ENCODE measurements at regions not wholly inside any gene's neighbourhood (a gene's known extent, or its start where the extent isn't known, plus 50 kb on each side); places are given as distances from the start of the nearest gene placed in this dataset.

GRCh38 chr5:4704951-4705350, 435.2 kb upstream of the ADAMTS16 start:
- H3K9me3 ChIP-seq (ENCODE audit: control insufficient read depth in 2 of 2, insufficient read depth in 1 of 2, low read depth in 1 of 2, low read length in 1 of 2) = peaks cover 0 to 3% of the 10 kb centered on the region in 2 donors
- H3K27me3 ChIP-seq (ENCODE audit: control insufficient read depth in 3 of 3, insufficient read depth in 3 of 3, low read length in 3 of 3) = no peaks in the 10 kb centered on the region
- H3K4me1 ChIP-seq (ENCODE audit: control insufficient read depth in 3 of 3, insufficient read depth in 2 of 3, low read depth in 1 of 3, low read length in 2 of 3) = no peaks in the 10 kb centered on the region
- no peak overlapping the region for H3K27ac ChIP-seq (ENCODE audit: low read depth in 1 of 3, low read length in 2 of 3)
- FAIRE-seq = no peak
- H3K4me3 ChIP-seq (ENCODE audit: low read depth in 1 of 3, low read length in 3 of 3) = no peak overlapping the region
- WGBS, 3 donors = 76 to 91% (median 78%) methylated on average over 3 of the region's 3 CpGs
- DNase-seq = no peak
- H3K36me3 ChIP-seq (ENCODE audit: control insufficient read depth in 3 of 3, insufficient read depth in 2 of 3, low read depth in 1 of 3, low read length in 3 of 3) = no peaks in the 10 kb centered on the region

DNA sequence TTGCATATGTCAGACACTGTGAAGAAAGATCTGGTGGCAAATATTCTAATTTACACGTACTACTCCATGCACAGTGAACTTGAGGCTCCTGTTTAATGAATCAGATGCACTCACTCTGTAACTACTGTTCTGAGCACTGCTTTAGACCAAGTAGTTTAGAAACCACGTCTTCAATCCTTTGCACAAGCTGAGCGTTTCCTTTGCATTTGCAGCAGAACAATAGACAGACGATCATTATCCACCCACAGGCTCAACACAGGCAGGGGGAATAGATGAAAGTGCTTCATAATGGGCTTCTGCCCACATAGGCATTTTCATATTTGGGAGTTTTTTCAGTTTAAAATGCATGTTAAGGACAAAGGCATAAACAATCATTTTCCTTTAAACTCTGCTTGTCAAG, 423.3 kb upstream of the ADAMTS16 start:
- Histone ChIP-seq H3K27ac (ENCODE audit: low read depth in 1 of 3, low read length in 2 of 3) (no peak overlapping the region), H3K9me3 (ENCODE audit: control insufficient read depth in 2 of 2, insufficient read depth in 1 of 2, low read depth in 1 of 2, low read length in 1 of 2) (no peaks in the 10 kb centered on the region), H3K36me3 (ENCODE audit: control insufficient read depth in 3 of 3, insufficient read depth in 2 of 3, low read depth in 1 of 3, low read length in 3 of 3) (no peaks in the 10 kb centered on the region), H3K4me1 (ENCODE audit: control insufficient read depth in 3 of 3, insufficient read depth in 2 of 3, low read depth in 1 of 3, low read length in 2 of 3) (no peaks in the 10 kb centered on the region), H3K27me3 (ENCODE audit: control insufficient read depth in 3 of 3, insufficient read depth in 3 of 3, low read length in 3 of 3) (no peaks in the 10 kb centered on the region), H3K4me3 (ENCODE audit: low read depth in 1 of 3, low read length in 3 of 3) (no peak overlapping the region)
- no peak for FAIRE-seq
- no peak for DNase-seq
- WGBS, 3 donors = 31 to 42% (median 32%) methylated on average over 4 of the region's 4 CpGs

DNA sequence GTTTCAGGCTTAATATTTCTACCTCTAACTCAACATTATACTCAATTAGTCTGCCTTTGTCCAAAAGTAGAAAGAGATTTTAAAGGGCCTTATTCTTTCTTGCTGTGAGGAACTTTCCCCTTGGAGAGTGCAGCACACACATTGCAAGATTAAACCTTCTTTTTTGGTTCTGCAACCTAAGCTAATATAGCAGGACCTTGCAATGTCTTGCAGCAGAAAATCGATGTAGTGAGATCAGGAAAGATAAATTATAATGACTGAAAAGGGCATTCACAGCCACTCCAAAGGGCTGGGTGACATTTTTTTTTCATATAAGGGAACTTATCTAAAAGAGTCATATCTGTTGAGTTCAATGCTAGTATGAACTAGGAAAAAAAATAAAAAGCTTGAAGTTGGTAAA, 422.7 kb upstream of the ADAMTS16 start:
- Histone ChIP-seq H3K4me3 (ENCODE audit: low read depth in 1 of 3, low read length in 3 of 3) (no peak overlapping the region), H3K36me3 (ENCODE audit: control insufficient read depth in 3 of 3, insufficient read depth in 2 of 3, low read depth in 1 of 3, low read length in 3 of 3) (no peaks in the 10 kb centered on the region), H3K4me1 (ENCODE audit: control insufficient read depth in 3 of 3, insufficient read depth in 2 of 3, low read depth in 1 of 3, low read length in 2 of 3) (no peaks in the 10 kb centered on the region), H3K27ac (ENCODE audit: low read depth in 1 of 3, low read length in 2 of 3) (no peak overlapping the region), H3K9me3 (ENCODE audit: control insufficient read depth in 2 of 2, insufficient read depth in 1 of 2, low read depth in 1 of 2, low read length in 1 of 2) (no peaks in the 10 kb centered on the region), H3K27me3 (ENCODE audit: control insufficient read depth in 3 of 3, insufficient read depth in 3 of 3, low read length in 3 of 3) (no peaks in the 10 kb centered on the region)
- DNase-seq (no peak), FAIRE-seq (no peak)
- 32 to 37% (median 36%) methylated on average over 1 of the region's 1 CpG for WGBS, 3 donors

DNA sequence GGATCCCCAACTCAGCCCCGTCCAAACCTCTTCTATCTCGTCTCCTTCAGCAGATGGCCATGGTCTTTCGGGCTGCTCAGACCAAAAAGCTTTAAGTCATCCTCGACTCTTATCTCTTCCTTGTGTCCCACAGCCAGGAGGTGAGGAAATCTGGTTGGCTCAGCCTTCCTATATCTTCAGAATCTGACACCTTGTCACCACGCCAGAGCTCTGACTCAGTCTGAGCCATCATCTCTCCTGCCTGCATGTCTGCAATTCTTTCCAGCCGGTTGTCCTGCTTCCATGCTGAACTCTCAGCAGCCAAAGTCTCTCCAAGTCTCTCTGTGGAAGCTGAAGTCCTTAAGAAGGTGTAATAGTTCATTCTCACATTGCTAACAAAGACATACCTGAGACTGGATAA, 419.3 kb upstream of the ADAMTS16 start:
- no peak for FAIRE-seq
- Histone ChIP-seq H3K9me3 (ENCODE audit: control insufficient read depth in 2 of 2, insufficient read depth in 1 of 2, low read depth in 1 of 2, low read length in 1 of 2) (no peaks in the 10 kb centered on the region), H3K36me3 (ENCODE audit: control insufficient read depth in 3 of 3, insufficient read depth in 2 of 3, low read depth in 1 of 3, low read length in 3 of 3) (no peaks in the 10 kb centered on the region), H3K27ac (ENCODE audit: low read depth in 1 of 3, low read length in 2 of 3) (no peak overlapping the region), H3K27me3 (ENCODE audit: control insufficient read depth in 3 of 3, insufficient read depth in 3 of 3, low read length in 3 of 3) (no peaks in the 10 kb centered on the region), H3K4me1 (ENCODE audit: control insufficient read depth in 3 of 3, insufficient read depth in 2 of 3, low read depth in 1 of 3, low read length in 2 of 3) (no peaks in the 10 kb centered on the region), H3K4me3 (ENCODE audit: low read depth in 1 of 3, low read length in 3 of 3) (no peak overlapping the region)
- no peak for DNase-seq
- WGBS, 3 donors = 66 to 71% (median 70%) methylated on average over 6 of the region's 6 CpGs

GRCh38 chr5:4722886-4723285, 417.2 kb upstream of the ADAMTS16 start:
- no peaks in the 10 kb centered on the region for H3K9me3 ChIP-seq (ENCODE audit: control insufficient read depth in 2 of 2, insufficient read depth in 1 of 2, low read depth in 1 of 2, low read length in 1 of 2)
- no peaks in the 10 kb centered on the region for H3K36me3 ChIP-seq (ENCODE audit: control insufficient read depth in 3 of 3, insufficient read depth in 2 of 3, low read depth in 1 of 3, low read length in 3 of 3)
- 57 to 74% (median 66%) methylated on average over 2 of the region's 2 CpGs for WGBS, 3 donors
- FAIRE-seq (no peak), DNase-seq (no peak)
- H3K4me3 ChIP-seq (ENCODE audit: low read depth in 1 of 3, low read length in 3 of 3) = no peak overlapping the region
- no peaks in the 10 kb centered on the region for H3K4me1 ChIP-seq (ENCODE audit: control insufficient read depth in 3 of 3, insufficient read depth in 2 of 3, low read depth in 1 of 3, low read length in 2 of 3)
- no peaks in the 10 kb centered on the region for H3K27me3 ChIP-seq (ENCODE audit: control insufficient read depth in 3 of 3, insufficient read depth in 3 of 3, low read length in 3 of 3)
- H3K27ac ChIP-seq (ENCODE audit: low read depth in 1 of 3, low read length in 2 of 3) = no peak overlapping the region

- no peak for FAIRE-seq
- H3K9me3 ChIP-seq (ENCODE audit: control insufficient read depth in 2 of 2, insufficient read depth in 1 of 2, low read depth in 1 of 2, low read length in 1 of 2) = no peaks in the 10 kb centered on the region
- WGBS, 3 donors = 82 to 89% (median 85%) methylated on average over 4 of the region's 4 CpGs
- no peak for DNase-seq
- H3K4me3 ChIP-seq (ENCODE audit: low read depth in 1 of 3, low read length in 3 of 3) = no peak overlapping the region
- H3K36me3 ChIP-seq (ENCODE audit: control insufficient read depth in 3 of 3, insufficient read depth in 2 of 3, low read depth in 1 of 3, low read length in 3 of 3) = no peaks in the 10 kb centered on the region
- H3K27me3 ChIP-seq (ENCODE audit: control insufficient read depth in 3 of 3, insufficient read depth in 3 of 3, low read length in 3 of 3) = no peaks in the 10 kb centered on the region
- H3K4me1 ChIP-seq (ENCODE audit: control insufficient read depth in 3 of 3, insufficient read depth in 2 of 3, low read depth in 1 of 3, low read length in 2 of 3) = no peaks in the 10 kb centered on the region
- no peak overlapping the region for H3K27ac ChIP-seq (ENCODE audit: low read depth in 1 of 3, low read length in 2 of 3)
Observed at GRCh38 chr5:4725594-4725993, 414.5 kb upstream of the ADAMTS16 start.

DNA sequence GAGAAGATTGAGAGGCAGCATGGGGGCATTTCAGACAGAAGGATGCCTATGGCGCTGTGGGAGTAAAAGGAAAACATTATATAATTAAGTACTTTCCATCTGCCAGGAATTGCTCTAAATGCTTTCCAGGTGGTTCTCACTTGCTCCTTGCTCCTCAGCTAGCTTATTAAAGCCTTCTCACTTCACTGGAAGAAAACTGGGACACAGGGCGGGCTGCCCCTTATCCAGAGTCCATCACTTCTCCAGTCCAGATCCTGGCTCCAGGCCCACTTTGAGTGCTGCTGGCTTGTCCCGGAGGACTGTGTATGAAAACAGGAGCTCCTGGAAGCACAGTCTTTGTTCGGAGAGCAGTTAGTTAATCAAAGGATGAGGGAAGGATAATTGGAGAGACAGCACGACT, 409.9 kb upstream of the ADAMTS16 start:
- Histone ChIP-seq H3K4me1 (ENCODE audit: control insufficient read depth in 3 of 3, insufficient read depth in 2 of 3, low read depth in 1 of 3, low read length in 2 of 3) (no peaks in the 10 kb centered on the region), H3K27me3 (ENCODE audit: control insufficient read depth in 3 of 3, insufficient read depth in 3 of 3, low read length in 3 of 3) (no peaks in the 10 kb centered on the region), H3K4me3 (ENCODE audit: low read depth in 1 of 3, low read length in 3 of 3) (no peak overlapping the region), H3K36me3 (ENCODE audit: control insufficient read depth in 3 of 3, insufficient read depth in 2 of 3, low read depth in 1 of 3, low read length in 3 of 3) (no peaks in the 10 kb centered on the region), H3K9me3 (ENCODE audit: control insufficient read depth in 2 of 2, insufficient read depth in 1 of 2, low read depth in 1 of 2, low read length in 1 of 2) (no peaks in the 10 kb centered on the region), H3K27ac (ENCODE audit: low read depth in 1 of 3, low read length in 2 of 3) (no peak overlapping the region)
- FAIRE-seq (no peak), DNase-seq (no peak)
- 70 to 81% (median 77%) methylated on average over 5 of the region's 5 CpGs for WGBS, 3 donors

DNA sequence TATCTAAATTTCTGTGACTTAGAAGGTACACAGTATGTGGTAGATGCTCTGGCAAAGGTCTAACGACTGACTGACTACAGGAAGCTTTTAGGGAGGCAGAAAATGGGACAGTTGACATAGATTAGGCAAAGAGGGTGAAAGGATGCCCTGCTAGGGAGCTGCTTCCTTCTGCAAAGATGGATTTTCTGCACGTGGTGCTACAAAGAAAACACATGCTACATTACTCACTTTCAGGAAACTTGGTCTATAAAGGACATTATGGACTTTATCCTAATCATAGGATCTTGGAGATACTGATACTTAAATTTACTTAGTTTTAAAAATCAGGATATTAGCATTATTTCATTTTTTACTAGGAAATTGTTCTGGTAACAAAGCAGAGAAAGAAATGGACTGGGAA, 405.8 kb upstream of the ADAMTS16 start:
- Histone ChIP-seq H3K4me1 (ENCODE audit: control insufficient read depth in 3 of 3, insufficient read depth in 2 of 3, low read depth in 1 of 3, low read length in 2 of 3) (no peaks in the 10 kb centered on the region), H3K4me3 (ENCODE audit: low read depth in 1 of 3, low read length in 3 of 3) (no peak overlapping the region), H3K9me3 (ENCODE audit: control insufficient read depth in 2 of 2, insufficient read depth in 1 of 2, low read depth in 1 of 2, low read length in 1 of 2) (no peaks in the 10 kb centered on the region), H3K27ac (ENCODE audit: low read depth in 1 of 3, low read length in 2 of 3) (no peak overlapping the region), H3K36me3 (ENCODE audit: control insufficient read depth in 3 of 3, insufficient read depth in 2 of 3, low read depth in 1 of 3, low read length in 3 of 3) (no peaks in the 10 kb centered on the region), H3K27me3 (ENCODE audit: control insufficient read depth in 3 of 3, insufficient read depth in 3 of 3, low read length in 3 of 3) (no peaks in the 10 kb centered on the region)
- 27 to 48% (median 29%) methylated on average over 2 of the region's 2 CpGs for WGBS, 3 donors
- DNase-seq = no peak
- FAIRE-seq = no peak

- Histone ChIP-seq H3K36me3 (ENCODE audit: control insufficient read depth in 3 of 3, insufficient read depth in 2 of 3, low read depth in 1 of 3, low read length in 3 of 3) (no peaks in the 10 kb centered on the region), H3K4me1 (ENCODE audit: control insufficient read depth in 3 of 3, insufficient read depth in 2 of 3, low read depth in 1 of 3, low read length in 2 of 3) (no peaks in the 10 kb centered on the region), H3K27me3 (ENCODE audit: control insufficient read depth in 3 of 3, insufficient read depth in 3 of 3, low read length in 3 of 3) (no peaks in the 10 kb centered on the region), H3K9me3 (ENCODE audit: control insufficient read depth in 2 of 2, insufficient read depth in 1 of 2, low read depth in 1 of 2, low read length in 1 of 2) (no peaks in the 10 kb centered on the region), H3K4me3 (ENCODE audit: low read depth in 1 of 3, low read length in 3 of 3) (no peak overlapping the region), H3K27ac (ENCODE audit: low read depth in 1 of 3, low read length in 2 of 3) (no peak overlapping the region)
- WGBS, 3 donors = 52 to 71% (median 54%) methylated on average over 3 of the region's 3 CpGs
- FAIRE-seq (no peak), DNase-seq (no peak)
Observed at GRCh38 chr5:4735261-4735660, 404.9 kb upstream of the ADAMTS16 start.

All from small intestine (tissue), 7 donors.